NCI-H748 (cell line): ENCODE measurements at regions not wholly inside any gene's neighbourhood (a gene's known extent, or its start where the extent isn't known, plus 50 kb on each side); places are given as distances from the start of the nearest gene placed in this dataset.
A peak's percentile ranks its signal among the peaks of the same experiment; 100 is the strongest.
"Not testable (repeated sequence)": the region's sequence is repeated elsewhere in the genome, so short reads cannot be mapped to it uniquely, and the experiment has no call there.

Experiments
- DNase-seq: peaks from one replicate; lab custom pipeline; 2025; ENCODE audit not compliant: unreplicated experiment; lab: John Stamatoyannopoulos, UW

DNA sequence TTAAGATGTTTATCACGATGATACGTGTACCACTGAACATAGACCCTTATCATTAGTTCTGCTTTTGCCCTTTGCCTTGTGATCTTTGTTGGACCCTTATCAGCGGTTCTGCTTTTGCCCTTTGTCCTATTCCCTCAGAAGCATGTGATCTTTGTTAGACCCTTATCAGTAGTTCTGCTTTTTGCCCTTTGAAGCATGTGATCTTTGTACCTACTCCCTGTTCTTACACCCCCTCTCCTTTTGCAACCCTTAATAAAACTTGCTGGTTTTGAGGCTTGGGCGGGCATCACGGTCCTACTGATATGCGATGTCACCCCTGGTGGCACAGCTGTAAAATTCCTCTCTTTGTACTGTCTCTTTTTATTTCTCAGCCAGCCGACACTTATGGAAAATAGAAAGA is 117.0 kb downstream of the SDHAF3 start:
- not testable (repeated sequence) for DNase-seq

DNA sequence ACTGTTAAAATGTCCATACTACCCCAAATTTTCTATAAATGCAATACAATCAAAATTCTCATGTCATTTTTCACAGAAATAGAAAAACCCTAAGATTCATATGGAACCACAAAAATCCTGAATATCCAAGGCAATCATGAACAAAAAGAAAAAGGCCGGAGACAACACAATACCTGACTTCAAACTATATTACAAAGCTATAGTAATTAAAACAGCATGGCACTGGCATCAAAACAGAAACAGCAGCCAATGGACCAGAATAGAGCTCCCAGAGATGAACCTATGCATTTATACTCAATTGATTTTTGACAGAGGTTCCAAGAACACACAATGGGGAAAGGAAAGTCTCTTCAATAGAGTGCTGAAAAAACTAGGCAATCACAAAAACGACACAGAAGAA is 128.8 kb downstream of the SDHAF3 start:
- DNase-seq: no peak

DNA sequence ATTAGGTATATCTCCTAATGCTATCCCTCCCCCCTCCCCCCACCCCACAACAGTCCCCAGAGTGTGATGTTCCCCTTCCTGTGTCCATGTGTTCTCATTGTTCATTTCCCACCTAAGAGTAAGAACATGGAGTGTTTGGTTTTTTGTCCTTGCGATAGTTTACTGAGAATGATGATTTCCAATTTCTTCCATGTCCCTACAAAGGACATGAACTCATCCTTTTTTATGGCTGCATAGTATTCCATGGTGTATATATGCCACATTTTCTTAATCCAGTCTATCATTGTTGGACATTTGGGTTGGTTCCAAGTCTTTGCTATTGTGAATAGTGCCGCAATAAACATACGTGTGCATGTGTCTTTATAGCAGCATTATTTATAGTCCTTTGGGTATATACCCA is 140.7 kb downstream of the SDHAF3 start:
- not testable (repeated sequence) for DNase-seq

DNA sequence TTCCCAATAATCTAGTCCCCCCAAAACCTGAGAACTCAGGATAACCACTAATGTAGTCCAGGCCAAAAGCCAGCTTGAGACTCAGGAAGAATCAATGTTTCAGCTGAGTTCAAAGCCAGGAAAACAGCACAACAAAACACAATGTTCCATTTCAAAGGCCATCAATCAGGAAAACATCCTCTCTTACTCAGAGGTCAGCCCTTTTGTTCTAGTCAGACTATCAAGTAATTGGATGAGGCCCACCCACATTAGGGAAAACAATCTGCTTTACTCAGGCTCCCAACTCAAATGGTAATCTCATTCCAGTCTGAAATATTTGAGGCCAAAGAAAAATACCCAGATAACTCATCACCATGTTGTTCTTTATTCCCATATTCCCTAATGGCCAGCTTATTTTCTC is 152.2 kb downstream of the SDHAF3 start:
- DNase-seq: peak; percentile 7

DNA sequence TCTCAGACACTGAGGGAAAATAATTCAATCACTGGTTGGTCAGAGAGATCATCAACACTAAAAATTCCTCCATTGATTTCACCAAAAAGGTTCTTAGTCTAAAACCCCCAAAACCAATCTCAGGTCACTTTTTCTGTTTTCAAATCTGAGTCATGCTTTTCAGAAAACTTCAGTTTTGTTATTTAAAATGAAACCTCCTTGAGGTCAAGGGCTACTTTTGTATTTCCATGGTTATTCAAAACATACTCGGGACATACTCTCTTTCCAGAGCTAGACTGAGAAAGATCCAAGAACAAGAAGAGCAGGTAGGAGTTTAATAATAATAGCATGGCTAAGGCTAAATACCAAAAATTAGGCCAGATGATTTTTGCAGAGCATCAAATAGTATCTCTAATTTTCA is 152.8 kb downstream of the SDHAF3 start:
- no peak for DNase-seq

DNA sequence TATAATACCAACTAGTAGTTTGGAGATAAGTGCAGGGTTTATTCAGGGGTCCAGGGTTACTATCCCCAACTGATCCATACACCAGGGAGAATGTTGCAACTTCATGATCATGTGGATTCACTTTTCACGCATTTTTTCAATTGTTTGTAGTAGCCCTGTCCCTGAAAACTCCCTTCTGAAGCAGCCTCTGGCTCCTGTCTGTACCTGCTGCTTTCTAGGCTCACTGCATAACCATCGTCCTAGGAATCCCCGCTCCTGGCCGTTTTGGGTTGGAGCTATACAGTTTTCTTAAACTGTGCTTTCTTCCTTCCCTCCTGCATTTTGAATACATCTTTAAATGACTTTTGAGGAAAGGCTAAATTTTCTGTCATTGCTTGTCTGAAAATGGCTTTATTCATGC is 154.1 kb downstream of the SDHAF3 start:
- no peak for DNase-seq

DNA sequence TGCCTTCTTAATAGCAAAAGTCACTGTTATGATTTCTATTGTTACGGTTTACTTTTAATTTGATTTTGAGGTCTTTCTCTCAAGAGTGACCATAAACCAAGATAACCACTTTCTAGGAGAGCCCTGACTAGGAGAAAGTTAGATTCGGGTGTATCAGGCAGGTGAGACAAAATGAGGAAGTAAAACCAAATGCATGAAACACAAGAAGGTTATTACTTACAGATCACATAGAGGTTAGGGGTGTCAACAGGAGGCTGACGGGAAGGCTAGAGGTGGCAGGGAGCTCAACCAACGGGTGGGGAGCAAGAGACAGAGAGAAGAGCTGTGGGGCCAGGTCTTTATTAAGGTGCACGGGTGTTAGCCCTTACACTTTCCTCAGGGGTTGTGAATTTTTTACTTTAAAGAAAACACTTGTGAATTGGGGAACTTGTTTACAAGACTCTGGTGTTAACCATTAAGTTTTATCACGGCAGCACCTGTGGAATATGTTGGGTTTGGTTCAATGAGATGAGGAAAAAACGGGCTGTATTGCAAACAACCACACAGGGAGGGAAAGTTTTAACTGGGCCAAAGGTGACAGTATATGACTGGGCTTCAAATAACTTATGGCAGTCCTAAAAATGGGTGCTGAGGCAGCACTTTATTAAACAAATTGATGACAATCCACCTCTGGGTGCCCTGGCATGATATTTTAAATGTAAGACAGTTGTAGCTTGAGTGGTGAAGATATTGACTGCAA is 154.9 kb downstream of the SDHAF3 start:
- DNase-seq: no peak

DNA sequence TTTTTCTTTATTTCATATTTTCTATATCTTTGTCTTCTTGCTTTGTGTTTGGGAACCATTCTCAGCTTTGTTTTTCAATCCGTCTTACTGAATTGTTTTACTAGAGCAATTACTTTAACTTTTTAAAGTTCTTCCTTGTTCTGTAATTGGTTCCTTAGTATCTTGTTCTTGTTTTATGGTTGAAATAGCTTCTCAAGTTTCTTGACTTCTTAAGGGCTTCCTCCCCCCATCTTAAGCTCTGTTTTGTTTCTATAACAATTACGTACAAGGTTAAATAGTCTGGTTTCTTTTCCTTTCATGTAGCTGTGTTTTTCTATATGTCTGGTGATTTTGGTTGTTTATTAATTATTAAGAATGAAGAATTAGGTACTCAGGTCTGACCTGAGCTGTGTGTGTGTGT is 158.0 kb downstream of the SDHAF3 start:
- DNase-seq: no peak

DNA sequence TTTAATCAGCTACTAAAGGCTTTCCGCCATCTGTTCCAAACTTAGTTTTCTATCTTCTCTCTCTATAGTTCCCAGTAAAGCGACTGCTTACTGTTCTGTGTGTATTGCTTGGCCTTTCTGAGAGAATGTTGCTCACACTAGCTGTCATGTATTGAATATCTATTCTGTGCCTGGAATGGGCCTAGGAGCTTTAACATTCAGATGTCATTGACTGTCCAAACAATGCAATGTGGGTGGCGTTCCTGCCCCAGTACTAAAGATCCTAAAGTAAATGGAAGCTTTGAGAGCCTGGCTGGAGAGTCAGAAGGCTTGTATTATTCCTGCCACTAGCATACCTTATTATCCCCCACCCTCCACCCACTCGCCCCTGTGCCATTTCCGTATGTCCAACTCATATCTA is 163.5 kb downstream of the SDHAF3 start:
- no peak for DNase-seq

DNA sequence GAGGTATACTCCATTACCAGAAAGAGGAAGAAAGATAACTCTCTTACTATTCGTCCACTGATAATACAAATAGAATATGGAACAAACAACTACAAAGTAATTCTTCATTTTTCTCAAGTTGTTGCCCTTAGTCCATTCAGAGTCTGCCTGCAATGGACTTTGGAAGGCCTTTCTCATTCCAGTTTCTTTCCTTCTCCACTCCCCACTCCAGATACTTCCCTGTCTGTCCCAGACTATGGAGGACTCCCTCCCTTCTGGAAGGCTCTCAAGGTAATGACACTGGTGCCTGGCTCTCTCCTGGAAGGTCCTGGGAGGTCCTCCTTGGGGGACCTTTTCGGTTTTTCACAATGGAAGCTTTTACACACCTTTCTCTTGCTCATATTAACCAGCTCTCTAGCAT is 167.8 kb downstream of the SDHAF3 start:
- no peak for DNase-seq

DNA sequence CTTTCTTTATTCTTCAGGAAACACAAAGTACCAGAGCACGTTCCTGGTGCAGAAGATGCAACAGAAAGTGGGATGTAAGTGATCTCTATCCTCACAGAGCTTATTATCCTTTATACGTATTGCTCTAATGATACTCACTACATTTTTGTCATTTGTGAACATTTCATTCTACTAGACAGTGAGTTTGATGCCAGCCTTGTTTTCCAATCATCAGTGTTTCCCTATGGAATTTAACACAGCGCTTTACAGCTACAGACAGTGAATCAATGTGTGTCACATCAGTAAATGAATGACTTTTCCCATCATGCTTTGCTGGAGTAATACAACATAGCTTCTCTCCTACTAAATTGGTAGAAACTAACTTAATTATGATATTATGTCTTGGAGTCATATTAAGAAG is 175.5 kb downstream of the SDHAF3 start:
- no peak for DNase-seq

DNA sequence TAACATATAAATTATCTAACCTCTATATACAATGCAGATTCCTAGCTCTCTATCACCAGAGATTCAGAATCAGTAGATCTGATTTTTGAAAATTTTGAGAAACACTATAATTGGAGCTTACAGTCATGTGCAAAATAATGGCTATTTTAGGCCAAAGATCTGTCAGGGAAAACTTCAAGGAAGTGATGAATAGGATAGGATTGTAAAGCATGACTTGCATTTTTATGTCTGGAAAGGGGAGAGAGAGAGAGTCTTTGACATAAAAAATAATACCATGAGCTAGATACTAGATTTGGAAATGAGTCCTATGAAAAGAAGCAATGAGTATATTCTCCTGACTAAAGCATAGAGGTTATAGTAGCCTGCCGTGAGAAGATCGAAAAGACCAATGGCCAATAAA is 181.1 kb downstream of the SDHAF3 start:
- no peak for DNase-seq

DNA sequence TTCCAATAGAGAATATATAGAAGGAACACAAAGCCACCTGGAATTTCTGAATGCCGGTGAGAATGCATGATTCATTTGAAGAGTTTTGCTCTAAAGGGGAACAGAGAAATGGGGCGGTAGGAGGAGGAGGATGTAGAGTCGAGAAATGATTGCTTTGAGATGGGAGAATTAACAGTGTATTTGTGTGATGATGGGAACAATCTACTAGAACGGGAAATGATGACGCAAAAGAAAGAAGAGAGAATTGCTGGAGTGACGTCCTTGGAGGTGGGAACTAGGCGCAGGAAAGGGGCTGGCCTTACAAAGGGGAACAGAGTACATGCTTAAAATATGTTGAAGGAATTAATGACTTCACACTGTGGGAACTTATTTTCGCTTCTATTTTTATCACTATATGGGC is 188.1 kb downstream of the SDHAF3 start:
- DNase-seq: no peak

DNA sequence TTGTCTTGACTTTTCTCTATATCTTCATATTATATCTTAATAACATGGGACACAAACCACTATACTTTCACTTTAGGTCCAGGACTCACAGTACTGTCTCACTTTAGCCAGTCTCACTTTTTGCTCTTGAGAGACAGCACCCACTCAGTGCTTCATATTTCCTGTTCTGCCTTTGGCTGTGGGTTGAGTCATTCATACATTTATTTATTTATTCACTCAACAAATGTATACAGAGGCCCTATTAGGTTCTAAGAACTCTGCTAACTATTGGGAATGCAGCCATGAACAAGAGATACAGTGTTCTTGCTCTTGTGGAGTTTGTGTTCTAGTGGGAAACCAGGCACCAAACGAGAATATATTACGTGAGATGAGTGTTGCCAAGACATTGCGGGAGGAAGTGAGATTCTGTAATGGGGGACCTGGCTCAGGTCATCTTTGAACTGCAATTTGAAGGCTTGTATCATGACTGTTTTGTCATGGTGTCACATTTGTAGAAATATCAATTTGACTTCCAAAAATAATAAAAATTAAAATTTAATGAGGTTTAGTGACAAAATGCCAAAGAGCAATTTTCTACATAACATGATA is 190.1 kb downstream of the SDHAF3 start:
- no peak for DNase-seq

DNA sequence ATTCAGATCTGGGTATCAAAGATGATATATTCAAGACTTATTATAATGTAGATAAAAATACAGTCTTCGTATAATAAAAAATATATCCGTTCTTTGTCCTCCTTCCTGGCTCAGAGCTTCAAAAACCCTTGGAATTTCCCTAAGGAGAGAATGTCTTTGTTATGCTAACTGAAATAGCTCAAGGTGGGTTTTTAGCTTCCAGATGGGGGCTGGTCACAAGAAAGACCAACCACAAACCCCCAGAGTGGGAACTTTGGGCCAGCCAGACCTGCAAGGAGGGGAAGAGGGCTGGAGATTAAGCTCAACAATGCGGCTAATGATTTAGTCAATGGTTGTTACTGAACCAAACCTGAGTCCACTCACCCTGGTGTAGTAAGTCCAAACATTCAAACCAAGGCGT is 196.4 kb downstream of the SDHAF3 start:
- DNase-seq: no peak

DNA sequence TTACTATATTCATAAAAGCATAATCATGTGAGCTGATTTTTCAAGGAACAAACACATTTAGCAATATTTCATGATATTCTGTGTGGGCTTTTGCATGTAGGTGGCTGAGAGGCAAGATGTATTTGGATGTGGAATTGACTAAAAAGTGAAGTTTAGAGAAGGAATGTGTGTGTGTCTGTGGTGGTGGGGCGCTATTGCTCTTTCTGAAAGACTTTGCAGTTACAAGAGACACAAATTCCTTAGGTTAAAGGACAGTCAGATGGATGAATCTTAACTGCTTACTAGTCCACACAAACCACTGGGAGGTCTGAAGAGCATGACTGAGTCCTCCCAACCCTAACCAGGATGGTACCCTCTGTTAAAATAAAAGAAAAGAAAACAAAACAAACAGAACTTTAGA is 200.1 kb downstream of the SDHAF3 start:
- DNase-seq: no peak

DNA sequence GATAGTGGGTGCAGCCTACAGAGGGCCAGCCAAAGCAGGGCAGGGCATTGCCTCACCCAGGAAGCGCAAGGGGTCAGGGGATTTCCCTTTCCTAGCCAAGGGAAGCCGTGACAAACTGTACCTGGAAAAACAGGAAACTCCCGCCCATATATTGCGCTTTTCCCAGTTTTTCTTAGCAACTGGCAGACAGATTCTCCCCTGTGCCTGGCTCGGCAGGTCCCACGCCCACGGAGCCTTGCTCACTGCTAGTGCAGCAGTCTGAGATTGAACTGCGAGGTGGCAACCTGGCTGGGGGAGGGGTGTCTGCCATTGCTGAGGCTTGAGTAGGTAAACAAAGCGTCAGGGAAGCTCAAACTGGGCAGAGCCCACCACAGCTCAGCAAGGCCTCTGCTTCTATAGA is 212.4 kb downstream of the SDHAF3 start:
- DNase-seq: not testable (repeated sequence)

DNA sequence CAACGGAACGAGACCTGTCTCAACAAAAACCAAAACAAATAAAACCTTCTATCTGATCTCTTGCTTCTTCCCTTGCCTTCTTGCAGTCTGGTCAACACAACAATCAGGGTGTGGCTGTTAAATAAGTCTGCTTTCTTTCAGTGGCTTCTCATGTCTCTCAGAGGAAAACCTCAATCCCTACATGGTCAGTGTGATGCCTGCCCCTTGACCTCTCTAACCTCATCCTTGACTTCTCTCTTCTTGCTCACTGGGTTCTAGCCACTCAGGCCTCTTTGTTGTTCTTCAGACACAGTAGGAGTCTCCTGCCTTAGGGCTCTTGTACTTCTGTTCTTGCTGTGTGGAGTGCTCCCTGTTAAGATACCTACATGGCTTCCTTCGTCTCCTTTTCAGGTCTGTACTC is 220.4 kb downstream of the SDHAF3 start:
- no peak for DNase-seq

DNA sequence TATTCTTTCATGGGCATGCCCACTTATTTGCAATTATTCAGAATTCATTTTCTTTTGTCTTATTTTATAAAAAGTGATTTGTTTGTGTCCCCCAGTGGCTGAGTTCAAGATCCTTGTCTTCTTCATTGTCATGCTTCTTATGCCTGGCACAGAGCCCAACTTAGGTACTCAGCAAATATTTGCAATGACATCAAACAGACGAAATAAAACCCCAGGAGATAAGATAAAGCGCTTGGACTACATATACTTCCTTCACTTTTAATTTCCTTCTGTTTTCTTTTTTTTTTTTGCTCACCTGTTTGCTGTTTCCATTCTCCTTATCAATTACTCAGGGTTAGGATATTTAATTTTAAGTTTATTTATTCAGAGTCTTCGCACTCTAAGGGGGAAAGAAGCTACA is 225.0 kb downstream of the SDHAF3 start:
- peak; percentile 78 for DNase-seq

DNA sequence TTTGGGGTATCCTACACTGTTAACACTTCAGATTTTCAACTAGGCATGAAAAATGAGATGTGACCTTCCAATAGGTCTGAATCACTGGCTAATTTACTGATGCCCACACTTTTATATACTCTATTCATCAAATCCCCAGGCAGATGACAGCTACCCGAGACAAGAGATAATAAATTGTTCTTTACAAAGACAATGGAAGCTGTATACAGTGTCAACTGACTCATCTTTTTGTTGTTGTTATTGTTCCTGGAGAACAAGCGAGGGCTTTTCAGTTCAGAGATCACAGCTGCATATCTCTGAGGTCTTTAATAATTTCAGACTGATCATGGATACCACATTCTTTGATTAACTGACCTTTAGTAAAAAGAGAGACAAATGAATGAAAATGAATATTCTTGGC is 228.9 kb downstream of the SDHAF3 start:
- DNase-seq: peak; percentile 53

DNA sequence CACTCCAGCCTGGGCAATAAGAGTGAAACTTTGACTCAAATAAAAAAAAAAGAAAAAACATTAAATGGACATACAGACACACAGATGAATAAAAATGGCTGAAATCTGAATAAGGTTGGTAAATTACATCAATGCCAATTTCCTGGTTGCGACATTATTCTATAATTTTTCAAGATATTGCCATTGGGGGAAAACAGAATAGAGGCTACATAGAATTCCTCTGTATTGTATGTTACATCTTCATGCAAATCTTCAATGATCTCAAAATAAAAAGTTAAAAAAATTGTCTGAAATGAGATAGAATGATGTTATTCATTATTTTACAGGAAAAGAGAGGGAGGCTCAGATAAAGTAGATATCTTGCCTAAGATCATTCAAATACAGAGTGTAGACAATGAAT is 234.0 kb downstream of the SDHAF3 start:
- DNase-seq: no peak

DNA sequence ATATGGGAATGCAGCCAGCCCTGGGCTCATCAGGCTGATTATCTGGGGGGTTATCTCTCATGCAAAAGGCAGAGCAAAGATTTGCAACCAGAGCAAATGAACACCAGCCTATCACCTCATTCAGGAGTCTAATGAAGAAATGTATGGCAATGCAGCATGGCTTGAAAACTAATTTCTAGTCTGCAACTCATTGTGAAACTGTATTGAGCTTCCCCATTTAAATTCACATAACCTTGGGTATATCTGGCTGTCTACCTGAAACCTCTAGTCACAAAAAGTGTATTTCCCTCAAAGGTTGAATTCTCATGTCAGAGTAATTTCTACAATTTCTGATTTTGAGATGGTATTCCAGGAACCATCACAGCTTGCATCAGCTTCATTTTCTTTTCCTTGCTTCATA is 240.0 kb downstream of the SDHAF3 start:
- no peak for DNase-seq

DNA sequence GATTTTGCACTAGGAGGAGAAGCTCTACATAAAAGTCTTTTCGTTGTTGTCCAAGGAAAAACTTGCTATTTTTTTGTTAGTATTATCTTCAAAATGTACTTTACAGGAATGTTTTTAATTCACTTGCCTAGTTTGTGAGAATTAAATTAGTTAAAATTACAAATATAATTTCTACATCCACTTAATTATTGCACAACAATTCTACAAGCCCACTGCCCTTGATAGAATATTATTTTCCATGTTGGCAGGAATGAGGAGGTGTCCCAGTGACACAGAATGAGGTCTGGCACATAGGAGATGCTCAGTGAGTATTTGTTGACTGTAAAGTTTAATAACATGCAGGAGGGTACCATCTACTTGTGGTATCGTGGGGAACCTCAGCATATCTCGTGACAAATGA is 255.4 kb downstream of the SDHAF3 start:
- DNase-seq: no peak
